ENCODE measurements at regions not wholly inside any gene's neighbourhood (a gene's known extent, or its start where the extent isn't known, plus 50 kb on each side); places are given as distances from the start of the nearest gene placed in this dataset.

DNA sequence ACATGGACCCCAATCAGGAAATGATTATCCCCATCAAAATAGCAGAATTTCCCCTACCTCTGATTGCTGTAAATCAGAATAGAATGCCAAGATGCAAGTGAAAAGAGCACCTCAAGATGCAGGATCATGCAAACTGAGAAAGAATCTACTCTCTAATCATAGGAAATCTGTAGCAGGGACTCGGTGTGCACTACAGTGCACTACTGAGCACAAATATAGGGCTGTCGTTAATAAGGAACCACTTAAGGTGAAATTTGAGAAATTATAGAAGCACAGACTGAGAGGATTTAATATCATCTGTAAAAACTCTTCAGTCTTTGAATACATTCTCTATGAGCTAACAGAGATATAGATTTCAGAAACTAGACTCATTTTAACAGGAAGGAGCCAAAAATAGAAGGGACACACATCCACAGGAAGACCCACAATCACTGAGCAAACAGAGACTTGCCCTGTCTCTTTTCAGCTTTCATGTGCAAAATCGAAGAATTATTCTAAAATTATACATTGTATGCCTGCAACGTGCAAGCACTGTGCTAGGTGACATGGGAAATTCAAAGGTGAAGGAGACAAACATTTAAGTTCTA, 278.3 kb downstream of the HIVEP2 start:
- no peak for TF ChIP-seq MTA3 (IDR thresholded peaks at IDR 0.05; ENCODE audit: borderline replicate concordance, low read length)
- TF ChIP-seq, protein P1, sequence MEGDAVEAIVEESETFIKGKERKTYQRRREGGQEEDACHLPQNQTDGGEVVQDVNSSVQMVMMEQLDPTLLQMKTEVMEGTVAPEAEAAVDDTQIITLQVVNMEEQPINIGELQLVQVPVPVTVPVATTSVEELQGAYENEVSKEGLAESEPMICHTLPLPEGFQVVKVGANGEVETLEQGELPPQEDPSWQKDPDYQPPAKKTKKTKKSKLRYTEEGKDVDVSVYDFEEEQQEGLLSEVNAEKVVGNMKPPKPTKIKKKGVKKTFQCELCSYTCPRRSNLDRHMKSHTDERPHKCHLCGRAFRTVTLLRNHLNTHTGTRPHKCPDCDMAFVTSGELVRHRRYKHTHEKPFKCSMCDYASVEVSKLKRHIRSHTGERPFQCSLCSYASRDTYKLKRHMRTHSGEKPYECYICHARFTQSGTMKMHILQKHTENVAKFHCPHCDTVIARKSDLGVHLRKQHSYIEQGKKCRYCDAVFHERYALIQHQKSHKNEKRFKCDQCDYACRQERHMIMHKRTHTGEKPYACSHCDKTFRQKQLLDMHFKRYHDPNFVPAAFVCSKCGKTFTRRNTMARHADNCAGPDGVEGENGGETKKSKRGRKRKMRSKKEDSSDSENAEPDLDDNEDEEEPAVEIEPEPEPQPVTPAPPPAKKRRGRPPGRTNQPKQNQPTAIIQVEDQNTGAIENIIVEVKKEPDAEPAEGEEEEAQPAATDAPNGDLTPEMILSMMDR (IDR thresholded peaks at IDR 0.05 in 2 of 3, conservative IDR thresholded peaks at IDR 0.05 in 1 of 3; ENCODE audit: control insufficient read depth in 2 of 3, extremely low read depth in 1 of 3, insufficient read depth in 1 of 3, low read depth in 3 of 3, low read length in 3 of 3) = no peak

Data from GM12878 (cell line).